GM10266 (cell line): ENCODE measurements at regions not wholly inside any gene's neighbourhood (a gene's known extent, or its start where the extent isn't known, plus 50 kb on each side); places are given as distances from the start of the nearest gene placed in this dataset.

ENCODE experiments used
- DNase-seq: peaks from one replicate; pipeline ENCODE4 v3.0.0; 2012; ENCODE audit errors: extremely low spot score
- TF ChIP-seq, protein P1 (sequence below): IDR thresholded peaks from 2 replicates; pipeline ENCODE4 v1.5.1; 2012; ENCODE audit warnings: mild to moderate bottlenecking, low read depth; ENCODE audit not compliant: control insufficient read depth, insufficient read depth; ENCODE audit errors: missing control alignments

DNA sequence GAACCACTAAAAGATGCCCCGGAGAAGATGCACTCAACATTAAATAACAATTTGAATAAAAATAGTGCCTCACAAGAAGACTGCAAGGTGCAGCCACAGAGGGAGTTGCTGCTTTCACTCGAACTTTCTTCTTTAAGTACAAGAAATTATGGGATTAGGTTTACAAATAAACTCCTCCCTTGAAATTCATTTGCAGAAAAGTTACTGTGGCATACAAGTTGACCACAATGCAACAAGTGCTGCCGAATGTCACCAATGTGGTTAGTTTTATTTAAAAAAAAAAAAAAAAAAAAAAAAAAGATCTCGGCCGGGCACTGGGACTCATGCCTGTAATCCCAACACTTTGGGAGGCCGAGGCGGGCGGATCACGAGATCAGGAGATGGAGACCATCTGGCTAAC, 76.8 kb upstream of the RAB4A start:
- DNase-seq: no peak
- TF ChIP-seq, protein P1, sequence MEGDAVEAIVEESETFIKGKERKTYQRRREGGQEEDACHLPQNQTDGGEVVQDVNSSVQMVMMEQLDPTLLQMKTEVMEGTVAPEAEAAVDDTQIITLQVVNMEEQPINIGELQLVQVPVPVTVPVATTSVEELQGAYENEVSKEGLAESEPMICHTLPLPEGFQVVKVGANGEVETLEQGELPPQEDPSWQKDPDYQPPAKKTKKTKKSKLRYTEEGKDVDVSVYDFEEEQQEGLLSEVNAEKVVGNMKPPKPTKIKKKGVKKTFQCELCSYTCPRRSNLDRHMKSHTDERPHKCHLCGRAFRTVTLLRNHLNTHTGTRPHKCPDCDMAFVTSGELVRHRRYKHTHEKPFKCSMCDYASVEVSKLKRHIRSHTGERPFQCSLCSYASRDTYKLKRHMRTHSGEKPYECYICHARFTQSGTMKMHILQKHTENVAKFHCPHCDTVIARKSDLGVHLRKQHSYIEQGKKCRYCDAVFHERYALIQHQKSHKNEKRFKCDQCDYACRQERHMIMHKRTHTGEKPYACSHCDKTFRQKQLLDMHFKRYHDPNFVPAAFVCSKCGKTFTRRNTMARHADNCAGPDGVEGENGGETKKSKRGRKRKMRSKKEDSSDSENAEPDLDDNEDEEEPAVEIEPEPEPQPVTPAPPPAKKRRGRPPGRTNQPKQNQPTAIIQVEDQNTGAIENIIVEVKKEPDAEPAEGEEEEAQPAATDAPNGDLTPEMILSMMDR: no peak

DNA sequence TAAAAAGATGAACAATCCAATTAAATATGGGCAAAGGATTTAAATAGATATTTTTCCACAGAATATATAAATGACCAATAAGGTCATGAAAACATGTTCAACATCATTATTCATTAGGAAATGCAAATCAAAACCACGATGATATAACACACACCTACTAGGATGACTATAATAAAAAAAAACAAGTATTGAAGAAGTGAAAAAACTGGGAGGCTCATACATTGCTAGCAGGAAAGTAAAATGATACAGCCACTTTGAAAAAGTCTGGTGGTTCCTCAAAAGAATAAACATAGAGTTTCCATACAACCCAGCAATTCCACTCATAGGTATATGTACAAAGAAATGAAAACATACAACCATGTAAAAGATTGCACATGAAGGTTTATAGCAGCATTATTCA, 75.7 kb upstream of the RAB4A start:
- DNase-seq: no peak
- TF ChIP-seq, protein P1: no peak

DNA sequence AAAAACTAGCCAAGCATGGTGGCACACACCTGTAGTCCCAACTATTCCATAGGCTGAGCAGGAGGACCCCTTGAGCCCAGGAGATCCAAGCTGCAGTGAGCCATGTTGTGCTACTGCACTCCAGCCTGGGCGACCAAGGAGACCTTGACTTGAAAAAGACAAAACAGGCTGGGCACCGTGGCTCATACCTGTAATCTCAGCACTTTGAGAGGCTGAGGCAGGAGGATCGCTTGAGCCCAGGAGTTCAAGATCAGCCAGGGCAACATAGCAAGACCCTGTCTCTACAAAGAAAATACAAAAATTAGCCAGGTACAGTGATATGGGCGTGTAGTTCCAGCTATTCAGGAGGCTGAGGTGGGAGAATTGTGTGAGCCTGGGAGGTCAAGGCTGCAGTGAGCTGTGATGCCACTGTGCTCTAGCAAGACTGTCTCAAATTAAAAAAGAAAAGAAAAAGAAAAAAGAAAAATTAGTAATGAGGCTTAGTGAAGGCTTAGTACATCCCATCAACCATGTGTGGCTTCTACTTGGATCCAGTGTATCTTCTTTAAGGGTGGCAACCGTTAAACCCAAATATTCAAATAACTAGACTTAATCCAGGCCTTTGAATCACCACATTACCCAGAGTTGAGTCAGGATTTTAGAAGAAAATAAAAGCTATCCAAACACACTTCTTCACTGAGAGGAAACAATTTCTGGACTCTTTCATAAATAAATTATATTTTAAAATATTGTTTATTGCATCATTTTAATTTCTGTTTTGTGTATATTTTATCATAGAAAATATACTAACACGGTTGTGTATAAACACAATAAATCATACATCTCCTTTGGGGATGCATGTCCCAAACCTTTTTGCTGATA, 74.3 kb upstream of the RAB4A start:
- TF ChIP-seq, protein P1: no peak
- no peak for DNase-seq

DNA sequence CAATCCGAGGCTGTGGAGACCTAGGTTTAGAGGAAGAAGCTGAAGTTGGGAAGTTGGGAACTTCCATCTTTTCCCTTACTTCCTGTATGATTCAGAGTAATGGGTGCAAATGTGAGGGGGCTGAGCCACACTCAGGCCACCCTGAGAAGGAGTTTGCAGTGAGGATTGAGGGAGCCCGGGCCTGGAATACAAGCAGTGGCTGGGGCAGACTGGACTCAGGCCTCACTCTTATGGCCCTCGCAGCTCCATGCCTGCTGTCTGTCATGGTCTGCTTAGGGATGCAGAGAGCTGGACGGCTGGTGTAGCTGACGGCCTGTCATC, 73.7 kb upstream of the RAB4A start:
- TF ChIP-seq, protein P1: no peak
- DNase-seq: no peak

DNA sequence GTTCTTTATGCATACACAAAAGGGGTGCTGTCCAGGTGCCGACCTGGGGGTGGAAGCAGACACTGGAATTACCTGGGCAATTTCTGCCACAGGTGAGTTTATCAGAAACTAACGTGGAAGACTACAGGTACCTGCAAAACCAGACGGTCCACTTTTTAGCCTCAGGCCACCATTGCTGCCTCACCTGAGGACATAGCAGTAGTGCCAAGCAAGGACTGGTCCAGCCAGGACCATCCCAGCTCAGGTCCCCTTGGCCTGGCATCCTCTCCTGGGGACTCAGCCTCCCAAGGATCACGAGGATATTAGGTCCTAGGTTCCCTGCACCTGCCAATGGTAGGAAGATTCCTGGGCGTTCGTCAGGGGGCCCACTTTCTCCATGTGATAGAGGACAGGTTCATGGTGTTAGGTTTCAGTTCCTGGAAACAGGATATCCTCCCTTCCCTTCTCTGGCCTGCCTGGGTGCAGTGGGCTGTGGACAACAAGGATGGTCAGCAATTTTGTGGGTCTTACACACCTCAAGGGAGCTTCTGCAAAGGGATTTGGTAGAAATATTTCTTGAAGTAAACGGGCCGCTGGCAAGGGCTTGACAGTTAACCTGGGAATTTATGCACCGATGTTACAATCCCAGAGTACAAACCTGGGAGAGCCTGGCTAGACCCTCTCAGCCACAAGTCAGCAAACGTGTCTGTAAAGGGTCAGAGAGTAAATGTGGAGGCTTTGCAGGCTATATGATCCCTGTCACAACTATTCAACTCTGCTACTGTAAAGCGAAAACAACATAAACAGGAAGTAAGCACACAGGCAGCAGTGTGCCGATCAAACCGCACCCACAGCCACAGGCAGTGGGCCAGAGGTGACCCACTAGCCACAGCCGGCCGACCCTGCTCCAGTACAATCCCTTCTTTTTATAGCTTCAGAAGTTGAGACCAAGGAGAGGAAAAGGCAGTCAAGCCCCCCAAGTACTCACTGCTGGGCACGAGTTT, 71.4 kb upstream of the RAB4A start:
- TF ChIP-seq, protein P1: no peak
- no peak for DNase-seq

DNA sequence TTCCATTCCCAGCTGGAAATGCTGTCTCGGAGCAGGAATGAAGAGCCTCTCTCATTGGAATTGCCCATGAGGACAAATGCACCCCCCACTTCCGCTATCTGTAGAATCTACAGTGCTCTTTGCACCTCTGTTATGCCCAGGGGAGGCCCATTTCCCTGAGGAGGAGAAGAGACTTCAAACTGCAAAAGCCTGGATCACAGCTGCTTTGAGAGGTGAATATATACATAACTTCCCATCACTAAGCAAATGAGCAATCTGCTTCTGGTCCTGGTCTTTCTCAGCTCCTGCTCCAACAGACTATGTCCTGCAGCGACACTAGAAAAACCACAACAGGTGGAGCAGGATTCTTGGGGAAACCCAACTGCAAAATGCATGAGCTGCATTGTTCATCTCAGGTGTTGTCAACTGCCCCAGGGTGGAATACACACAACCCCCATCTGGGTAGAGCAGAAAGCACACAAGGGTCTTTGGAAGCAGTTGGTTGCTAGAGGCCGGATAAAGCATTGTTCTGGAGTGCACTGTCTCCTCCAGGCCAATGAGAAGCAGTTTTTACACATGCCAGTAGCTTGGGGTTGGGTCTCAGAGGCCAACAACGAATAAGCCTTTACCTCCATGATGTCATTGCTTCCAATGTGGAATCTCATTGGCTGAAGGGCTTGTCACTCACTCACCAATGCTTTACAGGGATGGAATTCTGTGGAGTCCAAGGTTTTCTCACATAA, 67.7 kb upstream of the RAB4A start:
- TF ChIP-seq, protein P1: no peak
- no peak for DNase-seq
